ENCODE measurements at regions not wholly inside any gene's neighbourhood (a gene's known extent, or its start where the extent isn't known, plus 50 kb on each side); places are given as distances from the start of the nearest gene placed in this dataset.
A peak's percentile ranks its signal among the peaks of the same experiment; 100 is the strongest.

DNA sequence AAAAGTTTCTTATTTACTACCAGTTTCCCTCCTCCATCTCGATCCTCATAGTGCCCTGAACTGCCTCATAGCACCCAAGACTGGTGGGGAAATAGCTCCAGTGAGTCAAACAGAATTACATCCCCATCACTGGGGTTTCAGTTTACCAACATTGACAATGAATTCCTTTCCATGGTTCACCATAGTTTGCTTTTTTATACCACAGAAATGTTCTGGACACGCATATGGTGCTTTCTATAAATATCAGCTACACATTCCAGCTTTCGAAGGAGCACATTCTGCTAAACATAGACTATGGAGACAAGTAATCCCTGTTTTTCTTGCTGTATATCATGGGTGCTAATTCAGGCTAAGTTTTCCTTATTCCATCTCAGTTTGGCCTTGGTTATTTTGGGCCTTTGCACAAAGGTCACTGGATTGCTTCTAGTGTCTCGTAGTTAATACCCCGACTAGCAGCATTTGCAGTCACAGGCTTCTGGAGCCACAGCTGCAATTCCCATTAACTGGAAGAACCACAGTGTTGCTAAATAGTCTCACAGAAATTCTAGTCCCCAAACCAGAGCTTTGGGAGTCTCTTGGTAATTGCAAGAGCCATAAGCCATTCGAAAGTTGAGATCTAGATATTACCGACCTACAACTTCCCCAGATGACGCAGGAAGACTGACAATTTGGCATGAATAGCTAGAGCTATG is 53.4 kb upstream of the TRPC3 start:
- Mint-ChIP-seq H3K27me3 (peaks cover 14% of the 10 kb centered on the region), H3K36me3 (ENCODE audit: low read depth) (no peaks in the 10 kb centered on the region)

DNA sequence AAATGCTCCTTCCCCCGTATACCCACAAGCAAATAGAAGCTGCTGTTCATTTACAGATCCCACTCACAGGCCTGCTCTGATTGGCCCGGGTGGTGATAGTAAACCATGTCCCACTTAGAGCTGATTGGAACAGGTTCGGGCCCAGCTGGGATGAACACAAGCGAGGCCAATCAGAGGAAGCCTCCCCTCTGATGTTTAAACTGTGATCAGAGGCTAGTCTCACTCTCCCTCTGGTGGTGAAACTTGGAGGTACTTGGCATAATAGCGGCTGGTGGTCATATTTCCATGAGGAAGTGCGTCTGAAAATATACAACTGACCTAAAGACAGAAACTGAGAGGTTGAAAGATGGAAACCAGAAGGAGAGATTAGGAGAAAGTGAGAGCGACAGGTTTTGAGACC is 51.5 kb upstream of the TRPC3 start:
- H3K27me3 Mint-ChIP-seq = peaks cover 16% of the 10 kb centered on the region
- no peak overlapping the region for H3K4me3 Mint-ChIP-seq
- H3K27ac Mint-ChIP-seq = no peak overlapping the region
- H3K36me3 Mint-ChIP-seq (ENCODE audit: low read depth) = no peaks in the 10 kb centered on the region
- peak; percentile 27 for DNase-seq
- ATAC-seq = peak; percentile 75
- H3K9me3 Mint-ChIP-seq = no peaks in the 10 kb centered on the region
- no peaks in the 10 kb centered on the region for H3K4me1 Mint-ChIP-seq

More for the DNA sequence above, 53.4 kb upstream of the TRPC3 start:
- Mint-ChIP-seq H3K4me3 (no peak overlapping the region), H3K4me1 (no peaks in the 10 kb centered on the region), H3K27ac (no peak overlapping the region), H3K9me3 (no peaks in the 10 kb centered on the region)
- DNase-seq (no peak), ATAC-seq (no peak)

Data from activated naive CD8-positive, alpha-beta T cell treated with anti-CD3 and anti-CD28 coated beads, Interleukin-2, amount 50 U/mL, for 24 hours (primary cell).